ENCODE measurements at regions not wholly inside any gene's neighbourhood (a gene's known extent, or its start where the extent isn't known, plus 50 kb on each side); places are given as distances from the start of the nearest gene placed in this dataset.

- DNase-seq: no peak
Observed at GRCh38 chr21:43302062-43302700, 124.8 kb downstream of the SIK1 start.

- DNase-seq: no peak
Observed at GRCh38 chr21:43301409-43302061, 125.4 kb downstream of the SIK1 start.

GRCh38 chr21:43300496-43301408, 126.2 kb downstream of the SIK1 start:
- no peak for DNase-seq

- DNase-seq: no peak
Observed at GRCh38 chr21:43299441-43300277, 127.3 kb downstream of the SIK1 start.

- DNase-seq: no peak
Observed at GRCh38 chr21:43298546-43299440, 128.1 kb downstream of the SIK1 start.

GRCh38 chr21:43297989-43298388, 128.9 kb downstream of the SIK1 start:
- DNase-seq: no peak

- DNase-seq: no peak
Observed at GRCh38 chr21:43297391-43297981, 128.7 kb downstream of the CRYAA start.

- no peak for DNase-seq
Observed at GRCh38 chr21:43295066-43295958, 126.5 kb downstream of the CRYAA start.

GRCh38 chr21:43294194-43294902, 125.5 kb downstream of the CRYAA start:
- no peak for DNase-seq

GRCh38 chr21:43292866-43293142, 124.0 kb downstream of the CRYAA start:
- no peak for DNase-seq

GRCh38 chr21:43292041-43292865, 123.4 kb downstream of the CRYAA start:
- no peak for DNase-seq

- DNase-seq: no peak
Observed at GRCh38 chr21:43291347-43291950, 122.6 kb downstream of the CRYAA start.

GRCh38 chr21:43290421-43291346, 121.9 kb downstream of the CRYAA start:
- no peak for DNase-seq

GRCh38 chr21:43289966-43290365, 121.2 kb downstream of the CRYAA start:
- DNase-seq: no peak

- no peak for DNase-seq
Observed at GRCh38 chr21:43289442-43289841, 120.6 kb downstream of the CRYAA start.

All from occipital lobe (tissue), 1 donor.